Omental fat pad (tissue), 3 donors: ENCODE measurements at regions not wholly inside any gene's neighbourhood (a gene's known extent, or its start where the extent isn't known, plus 50 kb on each side); places are given as distances from the start of the nearest gene placed in this dataset.

Experiments
- ATAC-seq: fragments of 150-250 bp; one replicate; pipeline ENCODE4 v1.9.1; 2016; ENCODE audit warnings: mild to moderate bottlenecking, moderate library complexity; ENCODE audit not compliant: low FRiP score
- DNase-seq: peaks from one replicate; pipeline ENCODE4 v3.0.0-alpha.2; 2019; ENCODE audit warnings: low spot score
- CTCF ChIP-seq, 3 donors: fragments of 450-650 bp; IDR thresholded peaks; one replicate each; pipeline ENCODE4 v1.5.1; 2016 to 2017; ENCODE audit warnings: antibody characterized with exemption in 3 of 3, mild to moderate bottlenecking in 3 of 3, moderate library complexity in 2 of 3

GRCh38 chr7:155899596-155899995, 87.3 kb upstream of the SHH start:
- no peak for TF ChIP-seq CTCF (IDR thresholded peaks at IDR 0.05)
- DNase-seq (no peak), ATAC-seq (no peak)

- DNase-seq (no peak), ATAC-seq (no peak)
- TF ChIP-seq CTCF (IDR thresholded peaks at IDR 0.05), result no peak
Measured at GRCh38 chr7:155897758-155898386, 85.6 kb upstream of the SHH start.

- DNase-seq (no peak), ATAC-seq (no peak)
- TF ChIP-seq CTCF (IDR thresholded peaks at IDR 0.05), result no peak
Measured at GRCh38 chr7:155896531-155897263, 84.4 kb upstream of the SHH start.

- DNase-seq, result no peak
- TF ChIP-seq CTCF (IDR thresholded peaks at IDR 0.05), result no peak
- no peak for ATAC-seq
Measured at GRCh38 chr7:155893664-155894063, 81.4 kb upstream of the SHH start.

- TF ChIP-seq CTCF (IDR thresholded peaks at IDR 0.05), result no peak
- DNase-seq, result no peak
- ATAC-seq, result no peak
Measured at GRCh38 chr7:155893176-155893575, 80.9 kb upstream of the SHH start.

- ATAC-seq (no peak), DNase-seq (no peak)
- no peak for TF ChIP-seq CTCF (IDR thresholded peaks at IDR 0.05)
Measured at GRCh38 chr7:155889636-155890511, 77.6 kb upstream of the SHH start.
